Hematopoietic multipotent progenitor cell (in vitro differentiated cells): ENCODE measurements at regions not wholly inside any gene's neighbourhood (a gene's known extent, or its start where the extent isn't known, plus 50 kb on each side); places are given as distances from the start of the nearest gene placed in this dataset.
"Not testable (repeated sequence)": the region's sequence is repeated elsewhere in the genome, so short reads cannot be mapped to it uniquely, and the experiment has no call there.

Experiments
- DNase-seq, 3 donors: peaks; one replicate each; pipeline ENCODE4 v3.0.0-alpha.2; 2011 to 2015; ENCODE audit warnings: low read depth in 2 of 3, low spot score in 2 of 3

GRCh38 chr1:72481420-72481970 is 199.2 kb upstream of the NEGR1 start:
- DNase-seq: no peak

DNA sequence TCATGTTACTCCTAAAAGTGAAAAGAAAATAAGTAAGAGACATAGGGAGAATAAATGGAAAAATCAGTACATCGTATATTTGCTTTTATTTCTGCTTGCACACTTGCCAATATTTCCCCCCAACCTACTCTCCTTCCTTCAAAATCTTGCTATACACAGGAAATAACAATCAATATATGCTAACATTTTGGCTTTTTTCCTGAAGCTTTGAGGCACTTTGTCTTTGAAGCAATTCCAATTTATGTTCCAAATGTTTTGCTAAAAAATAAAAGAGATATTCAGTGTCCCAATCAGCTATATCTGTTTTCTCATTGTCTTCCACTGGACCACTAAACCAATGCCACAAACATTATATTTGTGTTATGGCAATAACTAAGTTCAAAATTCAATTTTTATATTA is 184.0 kb upstream of the NEGR1 start:
- DNase-seq: no peak

DNA sequence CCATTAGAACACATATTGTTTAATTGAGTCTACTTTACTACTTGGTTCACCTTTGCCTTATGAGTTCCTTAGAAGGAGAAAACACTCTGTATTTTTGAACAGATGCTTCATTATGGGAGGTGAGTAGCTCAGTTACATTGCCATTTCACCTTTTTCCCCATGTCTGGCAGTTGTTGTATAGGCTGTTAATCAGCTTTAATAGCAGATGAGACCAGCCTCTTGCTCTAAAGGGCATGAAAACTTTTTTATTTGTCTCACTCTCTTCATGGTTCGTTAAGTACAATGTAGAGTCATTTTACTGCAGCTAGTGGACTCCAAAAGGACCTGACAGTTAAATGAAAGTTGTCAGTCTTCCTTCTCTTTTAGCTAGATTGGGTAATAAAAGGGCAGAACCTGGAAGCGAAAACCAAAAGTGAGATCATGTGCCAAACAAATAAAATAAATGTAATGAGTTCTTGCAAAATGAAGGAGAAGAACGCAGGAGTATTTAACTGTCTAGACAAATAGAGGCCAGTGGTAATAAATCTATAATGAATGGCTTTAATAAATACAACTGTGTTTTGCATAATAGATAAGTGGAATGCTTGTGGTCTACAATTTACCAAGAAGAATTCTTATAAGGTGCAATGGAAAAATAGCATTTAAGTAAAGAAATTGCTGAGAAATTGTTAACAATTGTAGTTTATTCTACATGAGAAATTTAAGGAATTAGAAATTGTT is 180.0 kb upstream of the NEGR1 start:
- no peak for DNase-seq

- no peak for DNase-seq
Measured at GRCh38 chr1:72442262-72442661, 159.9 kb upstream of the NEGR1 start.

DNA sequence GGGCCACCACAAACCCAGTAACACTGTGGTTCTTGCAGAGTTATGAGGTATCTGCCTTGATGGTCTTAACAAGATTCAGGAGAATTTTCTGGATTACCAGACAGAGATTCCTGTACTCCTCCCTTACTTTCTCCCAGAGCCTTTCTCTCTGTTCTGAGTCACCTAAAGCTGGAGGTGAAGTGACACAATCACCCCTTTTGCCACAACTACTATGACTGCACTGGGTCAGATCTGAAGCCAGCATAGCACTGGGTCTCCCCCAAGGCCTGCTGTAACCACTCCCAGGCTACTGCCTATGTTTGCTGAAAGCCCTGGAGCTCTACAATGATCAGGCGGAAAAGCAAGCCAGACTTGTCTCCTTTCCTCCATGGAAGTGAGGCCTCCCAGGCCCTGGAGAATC is 156.7 kb upstream of the NEGR1 start:
- DNase-seq: no peak

- DNase-seq: no peak
Measured at GRCh38 chr1:72438270-72438669, 155.9 kb upstream of the NEGR1 start.

- DNase-seq: no peak
Measured at GRCh38 chr1:72435025-72435424, 152.7 kb upstream of the NEGR1 start.

- DNase-seq: no peak
Measured at GRCh38 chr1:72434070-72434469, 151.7 kb upstream of the NEGR1 start.

GRCh38 chr1:72433591-72433990 is 151.3 kb upstream of the NEGR1 start:
- no peak for DNase-seq

- no peak for DNase-seq
Measured at GRCh38 chr1:72432645-72433267, 150.4 kb upstream of the NEGR1 start.

- no peak for DNase-seq
Measured at GRCh38 chr1:72431810-72432209, 149.5 kb upstream of the NEGR1 start.

DNA sequence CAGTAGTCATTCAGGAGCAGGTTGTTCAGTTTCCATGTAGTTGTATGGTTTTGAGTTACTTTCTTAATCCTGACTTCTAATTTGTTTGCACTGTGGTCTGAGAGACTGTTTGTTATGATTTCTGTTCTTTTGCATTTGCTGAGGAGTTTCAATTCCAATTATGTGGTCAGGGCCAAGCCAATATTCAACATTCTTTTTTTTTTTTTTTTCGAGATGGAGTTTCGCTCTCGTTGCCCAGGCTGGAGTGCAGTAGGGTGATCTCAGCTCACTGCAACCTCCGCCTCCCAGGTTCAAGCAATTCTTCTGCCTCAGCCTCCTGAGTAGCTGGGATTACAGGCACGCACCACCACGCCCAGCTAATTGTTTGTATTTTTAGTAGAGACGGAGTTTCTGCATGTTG is 145.9 kb upstream of the NEGR1 start:
- DNase-seq: not testable (repeated sequence)

DNA sequence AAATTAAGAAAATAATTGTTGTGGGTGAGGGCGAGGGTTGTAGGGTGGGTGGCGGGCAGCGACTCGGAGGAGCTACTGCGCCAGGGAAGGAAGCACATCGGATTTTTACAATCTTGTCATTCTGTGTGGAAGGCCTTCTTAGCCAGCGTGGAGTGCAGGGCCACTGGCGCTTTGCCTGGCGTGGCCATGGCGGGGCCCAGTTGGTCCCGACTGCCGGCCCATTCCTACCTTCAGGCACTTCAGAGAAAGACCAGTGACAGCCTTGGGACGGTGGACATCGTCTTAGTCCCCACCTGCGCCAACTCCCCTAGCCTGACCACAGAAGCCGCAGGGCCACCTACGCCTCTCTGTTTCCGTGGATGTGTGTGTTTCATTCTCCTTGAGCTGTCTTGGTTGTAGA is 136.9 kb upstream of the NEGR1 start:
- no peak for DNase-seq

GRCh38 chr1:72412286-72412685 is 129.9 kb upstream of the NEGR1 start:
- DNase-seq: no peak

- DNase-seq: no peak
Measured at GRCh38 chr1:72399807-72400206, 117.5 kb upstream of the NEGR1 start.

GRCh38 chr1:72397786-72398185 is 115.4 kb upstream of the NEGR1 start:
- DNase-seq: no peak

DNA sequence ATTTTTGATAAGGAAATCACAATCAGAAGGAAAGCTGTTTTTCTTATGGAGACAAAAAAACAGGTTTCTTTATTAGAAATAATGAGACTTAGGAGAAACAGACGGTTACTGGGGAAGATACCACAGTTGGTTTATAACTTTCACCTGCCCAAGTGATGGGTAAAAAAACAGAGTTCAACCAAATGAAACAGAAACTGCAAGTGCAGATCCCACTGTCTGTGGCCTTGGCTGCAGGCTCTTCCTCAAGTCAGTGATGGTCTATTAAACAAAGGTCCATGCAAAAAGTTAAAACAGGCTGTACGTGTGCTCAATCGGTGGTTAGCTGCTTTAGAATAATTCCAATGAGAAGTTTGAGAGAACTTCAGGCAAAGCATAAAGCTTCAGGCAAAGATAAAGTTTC is 112.1 kb upstream of the NEGR1 start:
- DNase-seq: no peak

DNA sequence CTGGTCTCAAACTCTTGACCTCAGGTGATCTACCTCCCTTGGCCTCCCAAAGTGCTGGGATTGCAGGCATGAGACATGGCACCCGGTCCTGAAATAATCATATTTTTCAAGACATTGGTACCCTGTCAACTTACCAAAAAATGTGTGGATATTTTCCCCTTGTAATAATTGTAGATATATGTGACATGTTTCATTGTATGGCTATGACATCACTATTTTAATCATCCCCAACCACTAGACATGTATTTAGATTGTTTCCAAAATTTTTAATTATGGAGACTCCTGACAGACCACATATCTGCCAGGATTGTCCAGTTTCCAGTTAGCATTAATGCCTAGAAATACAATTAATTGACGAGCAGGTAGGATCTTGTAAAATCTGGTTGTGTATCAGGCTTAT is 96.7 kb upstream of the NEGR1 start:
- no peak for DNase-seq

DNA sequence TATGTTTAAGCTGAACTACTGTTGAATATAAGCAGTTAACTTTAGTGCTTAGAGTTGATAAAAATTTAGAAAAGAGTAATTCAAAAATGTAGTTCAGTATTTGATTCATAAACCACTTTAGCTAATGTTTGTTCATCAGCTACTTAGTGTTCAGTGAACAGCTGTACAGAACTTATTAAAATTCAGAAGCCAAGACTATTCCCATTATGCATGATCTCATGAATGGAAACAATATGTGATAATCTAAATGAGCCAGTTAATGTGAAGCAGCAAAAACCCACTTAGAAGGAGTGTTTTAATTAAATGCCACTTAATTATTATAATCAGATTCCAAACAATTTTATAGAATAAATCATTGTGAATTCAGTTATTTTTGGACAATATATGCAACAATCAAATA is 92.9 kb upstream of the NEGR1 start:
- no peak for DNase-seq

GRCh38 chr1:72371259-72372035 is 89.1 kb upstream of the NEGR1 start:
- no peak for DNase-seq

GRCh38 chr1:72370836-72371235 is 88.5 kb upstream of the NEGR1 start:
- DNase-seq: not testable (repeated sequence)
